Lower leg skin (tissue), 3 donors: ENCODE measurements at regions not wholly inside any gene's neighbourhood (a gene's known extent, or its start where the extent isn't known, plus 50 kb on each side); places are given as distances from the start of the nearest gene placed in this dataset.

Source experiments
- CTCF ChIP-seq, 3 donors: fragments of 450-650 bp; IDR thresholded peaks; one replicate each; pipeline ENCODE4 v1.5.1; 2016; ENCODE audit warnings: antibody characterized with exemption in 3 of 3, mild to moderate bottlenecking in 3 of 3, moderate library complexity in 2 of 3
- POLR2A ChIP-seq, 2 donors: fragments of 450-650 bp; IDR thresholded peaks; one replicate each; pipeline ENCODE4 v1.6.1; 2016 to 2017; ENCODE audit warnings: antibody characterized with exemption in 2 of 2, mild to moderate bottlenecking in 1 of 2, moderate library complexity in 1 of 2

DNA sequence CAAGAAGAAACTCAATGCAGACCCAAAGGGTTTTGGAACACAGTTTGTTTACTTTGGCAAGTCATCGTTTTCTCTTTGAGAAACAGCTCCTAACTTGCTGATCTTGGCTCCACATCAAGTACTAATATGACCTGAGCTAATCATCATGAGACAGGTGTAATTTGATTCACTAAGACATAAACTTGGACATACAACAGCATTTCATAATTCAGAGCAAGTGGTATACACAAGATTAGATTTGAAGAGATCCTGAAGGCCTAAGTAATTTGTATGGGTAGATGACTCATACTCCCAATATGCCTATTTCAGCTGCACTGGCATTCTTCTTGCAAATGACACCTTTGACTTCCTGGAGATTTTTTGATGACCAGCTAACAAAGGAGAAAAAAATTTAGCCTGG lies 1521.7 kb downstream of the RPA4 start:
- no peak for TF ChIP-seq CTCF (IDR thresholded peaks at IDR 0.05)
- TF ChIP-seq POLR2A (IDR thresholded peaks at IDR 0.05), result no peak
